ENCODE measurements at regions not wholly inside any gene's neighbourhood (a gene's known extent, or its start where the extent isn't known, plus 50 kb on each side); places are given as distances from the start of the nearest gene placed in this dataset.

DNA sequence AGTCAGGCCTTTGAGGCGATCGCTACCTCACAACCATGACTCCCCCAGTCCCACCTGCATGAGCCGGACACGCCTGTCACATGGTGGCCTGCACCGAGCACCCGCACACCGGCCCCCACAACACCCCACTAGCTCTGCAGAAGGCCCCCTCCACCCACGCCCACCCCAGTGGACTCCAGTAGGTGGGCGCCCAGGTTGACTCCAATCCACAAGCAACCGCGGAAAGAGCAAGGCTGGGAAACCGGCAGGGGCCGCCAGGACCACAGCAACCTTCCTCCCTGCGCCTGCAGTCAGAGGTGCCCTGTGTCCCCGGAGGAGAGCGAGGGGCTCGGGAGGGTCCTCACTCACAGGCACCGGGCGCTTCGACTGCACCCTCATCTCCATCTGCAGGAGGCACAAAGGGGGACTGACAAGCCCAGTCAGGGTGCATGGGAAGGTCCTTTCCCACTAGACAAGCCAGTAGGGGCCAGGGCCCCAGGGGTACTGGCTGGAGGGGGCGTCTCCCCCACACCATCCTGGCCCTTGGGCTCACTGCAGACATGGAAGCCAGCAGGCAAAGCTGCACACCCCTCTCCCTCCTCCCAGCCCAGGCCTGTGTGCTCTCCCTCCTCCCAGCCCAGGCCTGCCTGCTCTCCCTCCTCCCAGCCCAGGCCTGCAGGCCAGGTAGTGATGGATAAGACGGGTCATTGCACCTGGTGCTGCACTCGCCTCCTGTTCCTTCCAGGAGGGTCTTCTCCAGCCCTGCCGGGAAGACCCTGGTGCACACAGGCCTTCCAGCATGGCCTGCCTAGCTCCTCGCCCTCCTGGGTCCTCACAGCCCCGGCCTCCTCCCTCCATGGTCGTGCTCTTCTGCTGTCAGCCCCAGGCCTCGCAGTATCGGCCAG lies 137.2 kb downstream of the DLL1 start:
- H3K27ac ChIP-seq (ENCODE audit: insufficient read depth, low read length, poor library complexity, severe bottlenecking), result no peak overlapping the region
- DNase-seq, result no peak
- no peaks in the 10 kb centered on the region for H3K9me3 ChIP-seq (ENCODE audit: control insufficient read depth, low read length)
- H3K4me1 ChIP-seq (ENCODE audit: control insufficient read depth, insufficient read depth, low read length, poor library complexity, severe bottlenecking), result peaks cover 2% of the 10 kb centered on the region
- no peaks in the 10 kb centered on the region for H3K27me3 ChIP-seq (replicated peaks; ENCODE audit: control insufficient read depth, insufficient read depth, low read length, poor library complexity, severe bottlenecking)
- H3K4me3 ChIP-seq (ENCODE audit: insufficient read depth, low read depth, low read length, poor library complexity, severe bottlenecking), result no peak overlapping the region
- no peaks in the 10 kb centered on the region for H3K36me3 ChIP-seq (ENCODE audit: control insufficient read depth, insufficient read depth, low read length)

GRCh38 chr6:170152989-170153388 lies 137.9 kb downstream of the DLL1 start:
- H3K27me3 ChIP-seq (replicated peaks; ENCODE audit: control insufficient read depth, insufficient read depth, low read length, poor library complexity, severe bottlenecking), result no peaks in the 10 kb centered on the region
- no peaks in the 10 kb centered on the region for H3K9me3 ChIP-seq (ENCODE audit: control insufficient read depth, low read length)
- H3K4me3 ChIP-seq (ENCODE audit: insufficient read depth, low read depth, low read length, poor library complexity, severe bottlenecking), result no peak overlapping the region
- DNase-seq, result no peak
- no peaks in the 10 kb centered on the region for H3K36me3 ChIP-seq (ENCODE audit: control insufficient read depth, insufficient read depth, low read length)
- peaks cover 4% of the 10 kb centered on the region for H3K4me1 ChIP-seq (ENCODE audit: control insufficient read depth, insufficient read depth, low read length, poor library complexity, severe bottlenecking)
- no peak overlapping the region for H3K27ac ChIP-seq (ENCODE audit: insufficient read depth, low read length, poor library complexity, severe bottlenecking)

DNA sequence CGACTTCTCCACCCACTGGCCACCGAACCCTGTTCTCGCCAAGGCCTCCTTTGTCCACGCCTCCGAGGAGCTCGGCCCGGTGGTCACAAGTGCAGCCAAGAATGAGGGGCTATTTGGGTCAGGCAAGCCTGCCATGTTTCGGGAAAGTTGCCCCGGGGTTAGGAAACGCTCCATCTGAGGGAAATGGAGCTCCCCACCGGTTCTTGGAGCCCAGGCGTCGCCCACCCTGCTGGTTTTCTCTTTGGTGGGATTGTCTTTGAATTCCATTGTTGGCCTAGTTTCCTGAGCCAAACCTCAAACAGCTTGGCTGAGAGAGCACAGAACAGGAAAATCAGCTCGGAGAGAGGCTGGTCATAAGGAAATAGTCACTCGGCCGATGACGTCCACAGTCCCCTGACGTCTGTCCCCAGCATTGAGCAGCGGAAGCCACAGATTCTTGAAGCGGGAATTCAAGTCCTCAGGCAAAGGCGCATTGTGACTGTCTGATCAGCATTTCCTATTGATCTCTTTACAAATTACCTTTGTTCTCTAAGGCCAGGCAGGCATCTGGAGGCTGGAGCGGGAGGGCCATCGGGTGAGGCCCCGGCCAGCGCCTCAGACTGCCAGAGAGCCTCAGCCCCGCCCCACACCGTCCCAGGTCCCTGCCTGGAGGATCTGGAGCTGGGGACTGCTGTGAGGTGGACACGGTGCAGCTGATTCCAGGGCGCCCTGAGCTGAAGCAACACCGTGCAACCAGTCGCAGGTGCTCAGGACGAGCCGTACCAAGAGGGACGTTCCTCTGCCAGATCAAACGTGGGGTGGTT lies 138.6 kb downstream of the DLL1 start:
- no peaks in the 10 kb centered on the region for H3K9me3 ChIP-seq (ENCODE audit: control insufficient read depth, low read length)
- H3K27ac ChIP-seq (ENCODE audit: insufficient read depth, low read length, poor library complexity, severe bottlenecking), result no peak overlapping the region
- H3K4me1 ChIP-seq (ENCODE audit: control insufficient read depth, insufficient read depth, low read length, poor library complexity, severe bottlenecking), result peaks cover 7% of the 10 kb centered on the region
- H3K27me3 ChIP-seq (replicated peaks; ENCODE audit: control insufficient read depth, insufficient read depth, low read length, poor library complexity, severe bottlenecking), result no peaks in the 10 kb centered on the region
- no peaks in the 10 kb centered on the region for H3K36me3 ChIP-seq (ENCODE audit: control insufficient read depth, insufficient read depth, low read length)
- no peak overlapping the region for H3K4me3 ChIP-seq (ENCODE audit: insufficient read depth, low read depth, low read length, poor library complexity, severe bottlenecking)
- DNase-seq, result no peak

DNA sequence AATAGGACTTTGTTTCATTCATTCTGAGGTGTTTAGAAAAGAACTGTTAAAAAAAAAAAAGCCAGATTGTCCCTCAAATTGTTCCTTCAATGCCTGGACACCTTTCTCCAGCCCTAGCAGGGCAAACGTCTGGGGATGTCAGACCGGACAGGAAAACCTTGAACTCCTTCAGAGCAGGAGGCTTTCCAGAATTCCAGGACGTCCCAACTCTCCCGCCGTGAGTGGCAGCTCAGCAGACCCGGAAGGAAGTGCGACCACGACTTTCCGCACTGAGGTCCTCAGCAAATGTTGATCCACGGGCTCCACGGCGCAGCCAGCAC lies 139.1 kb downstream of the DLL1 start:
- no peak overlapping the region for H3K4me3 ChIP-seq (ENCODE audit: insufficient read depth, low read depth, low read length, poor library complexity, severe bottlenecking)
- no peaks in the 10 kb centered on the region for H3K36me3 ChIP-seq (ENCODE audit: control insufficient read depth, insufficient read depth, low read length)
- H3K4me1 ChIP-seq (ENCODE audit: control insufficient read depth, insufficient read depth, low read length, poor library complexity, severe bottlenecking), result peaks cover 7% of the 10 kb centered on the region
- H3K27me3 ChIP-seq (replicated peaks; ENCODE audit: control insufficient read depth, insufficient read depth, low read length, poor library complexity, severe bottlenecking), result no peaks in the 10 kb centered on the region
- no peak for DNase-seq
- H3K9me3 ChIP-seq (ENCODE audit: control insufficient read depth, low read length), result no peaks in the 10 kb centered on the region
- H3K27ac ChIP-seq (ENCODE audit: insufficient read depth, low read length, poor library complexity, severe bottlenecking), result no peak overlapping the region

DNA sequence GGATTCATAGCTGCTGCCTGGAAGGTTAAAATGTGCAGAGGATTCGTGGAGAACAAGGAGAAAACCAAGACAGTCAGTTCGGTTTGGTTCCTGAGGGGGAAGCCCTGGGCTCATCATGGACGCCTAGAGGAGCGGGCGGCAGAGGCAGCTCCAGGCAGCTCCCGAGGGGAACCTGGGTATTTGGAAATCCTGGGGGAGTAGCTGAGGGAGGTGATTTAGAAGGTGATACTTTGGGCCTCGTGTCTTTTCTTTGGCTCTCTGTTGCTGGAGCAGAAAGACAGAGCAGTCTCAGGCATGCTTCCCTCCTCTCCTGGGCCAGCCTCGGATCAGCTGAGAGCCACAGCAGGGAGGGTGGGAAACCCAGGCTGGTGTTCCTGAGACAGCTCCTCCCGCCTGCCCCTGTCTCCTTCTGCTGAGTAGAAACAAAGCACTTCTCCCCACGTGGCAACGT lies 139.5 kb downstream of the DLL1 start:
- no peaks in the 10 kb centered on the region for H3K36me3 ChIP-seq (ENCODE audit: control insufficient read depth, insufficient read depth, low read length)
- no peak overlapping the region for H3K27ac ChIP-seq (ENCODE audit: insufficient read depth, low read length, poor library complexity, severe bottlenecking)
- no peak overlapping the region for H3K4me3 ChIP-seq (ENCODE audit: insufficient read depth, low read depth, low read length, poor library complexity, severe bottlenecking)
- no peaks in the 10 kb centered on the region for H3K27me3 ChIP-seq (replicated peaks; ENCODE audit: control insufficient read depth, insufficient read depth, low read length, poor library complexity, severe bottlenecking)
- no peaks in the 10 kb centered on the region for H3K9me3 ChIP-seq (ENCODE audit: control insufficient read depth, low read length)
- peaks cover 7% of the 10 kb centered on the region for H3K4me1 ChIP-seq (ENCODE audit: control insufficient read depth, insufficient read depth, low read length, poor library complexity, severe bottlenecking)
- no peak for DNase-seq

DNA sequence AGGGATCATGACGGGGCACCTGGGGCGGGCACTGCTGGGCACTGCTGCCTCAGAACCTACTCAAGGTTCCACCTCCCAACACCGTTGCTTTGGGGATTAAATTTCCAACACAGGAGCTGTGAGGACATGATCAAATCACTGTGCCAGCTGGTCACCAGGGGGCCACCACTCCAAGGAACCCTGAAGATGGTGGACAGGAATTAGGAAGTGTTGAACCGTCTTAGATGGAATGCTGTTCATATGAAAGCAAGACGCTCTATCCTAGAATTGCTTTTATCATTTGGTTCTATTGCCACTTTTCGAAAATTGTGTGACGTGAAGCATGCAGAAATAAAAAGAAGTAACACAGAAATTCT lies 140.3 kb downstream of the DLL1 start:
- peaks cover 7% of the 10 kb centered on the region for H3K4me1 ChIP-seq (ENCODE audit: control insufficient read depth, insufficient read depth, low read length, poor library complexity, severe bottlenecking)
- no peaks in the 10 kb centered on the region for H3K36me3 ChIP-seq (ENCODE audit: control insufficient read depth, insufficient read depth, low read length)
- no peaks in the 10 kb centered on the region for H3K27me3 ChIP-seq (replicated peaks; ENCODE audit: control insufficient read depth, insufficient read depth, low read length, poor library complexity, severe bottlenecking)
- no peak for DNase-seq
- no peaks in the 10 kb centered on the region for H3K9me3 ChIP-seq (ENCODE audit: control insufficient read depth, low read length)
- no peak overlapping the region for H3K27ac ChIP-seq (ENCODE audit: insufficient read depth, low read length, poor library complexity, severe bottlenecking)
- H3K4me3 ChIP-seq (ENCODE audit: insufficient read depth, low read depth, low read length, poor library complexity, severe bottlenecking), result no peak overlapping the region

DNA sequence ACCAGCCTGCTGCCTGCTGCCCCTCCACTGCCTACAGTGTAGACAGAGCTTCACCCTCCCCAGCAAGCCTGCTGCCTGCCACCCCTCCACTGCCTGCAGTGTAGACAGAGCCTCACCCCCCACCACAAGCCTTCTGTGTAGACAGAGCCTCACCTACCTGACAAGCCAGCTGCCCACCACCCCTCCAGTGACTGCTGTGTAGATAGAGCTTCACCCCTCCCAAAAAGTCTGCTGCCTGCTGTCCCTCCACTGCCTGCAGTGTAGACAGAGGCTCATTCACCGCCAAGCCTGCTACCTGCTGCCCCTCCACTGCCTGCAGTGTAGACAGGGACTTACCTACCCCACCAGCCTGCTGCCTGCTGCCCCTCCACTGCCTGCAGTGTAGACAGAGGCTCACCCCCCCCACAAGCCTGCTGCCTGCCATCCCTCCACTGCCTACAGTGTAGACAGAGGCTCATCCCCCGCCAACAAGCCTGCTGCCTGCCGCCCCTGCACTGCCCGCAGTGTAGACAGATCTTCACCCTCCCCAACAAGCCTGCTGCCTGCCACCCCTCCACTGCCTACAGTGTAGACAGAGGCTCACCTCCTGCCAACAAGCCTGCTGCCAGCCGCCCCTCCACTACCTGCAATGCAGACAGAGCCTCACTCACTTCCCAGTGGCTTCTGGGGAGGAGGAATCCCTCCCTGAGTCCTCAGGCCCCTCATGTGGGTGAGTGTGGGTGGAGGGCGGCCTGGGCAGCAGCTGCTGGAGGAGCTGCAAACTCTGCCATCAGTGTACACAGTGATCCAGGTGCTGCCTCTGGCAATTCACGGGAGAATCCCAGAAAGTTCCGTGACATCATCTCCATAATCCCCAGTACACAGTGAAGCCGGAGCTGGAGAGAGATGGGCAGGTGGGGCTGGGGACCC lies 140.9 kb downstream of the DLL1 start:
- no peak overlapping the region for H3K4me3 ChIP-seq (ENCODE audit: insufficient read depth, low read depth, low read length, poor library complexity, severe bottlenecking)
- no peaks in the 10 kb centered on the region for H3K9me3 ChIP-seq (ENCODE audit: control insufficient read depth, low read length)
- DNase-seq, result no peak
- peaks cover 7% of the 10 kb centered on the region for H3K4me1 ChIP-seq (ENCODE audit: control insufficient read depth, insufficient read depth, low read length, poor library complexity, severe bottlenecking)
- no peaks in the 10 kb centered on the region for H3K27me3 ChIP-seq (replicated peaks; ENCODE audit: control insufficient read depth, insufficient read depth, low read length, poor library complexity, severe bottlenecking)
- no peak overlapping the region for H3K27ac ChIP-seq (ENCODE audit: insufficient read depth, low read length, poor library complexity, severe bottlenecking)
- H3K36me3 ChIP-seq (ENCODE audit: control insufficient read depth, insufficient read depth, low read length), result no peaks in the 10 kb centered on the region

DNA sequence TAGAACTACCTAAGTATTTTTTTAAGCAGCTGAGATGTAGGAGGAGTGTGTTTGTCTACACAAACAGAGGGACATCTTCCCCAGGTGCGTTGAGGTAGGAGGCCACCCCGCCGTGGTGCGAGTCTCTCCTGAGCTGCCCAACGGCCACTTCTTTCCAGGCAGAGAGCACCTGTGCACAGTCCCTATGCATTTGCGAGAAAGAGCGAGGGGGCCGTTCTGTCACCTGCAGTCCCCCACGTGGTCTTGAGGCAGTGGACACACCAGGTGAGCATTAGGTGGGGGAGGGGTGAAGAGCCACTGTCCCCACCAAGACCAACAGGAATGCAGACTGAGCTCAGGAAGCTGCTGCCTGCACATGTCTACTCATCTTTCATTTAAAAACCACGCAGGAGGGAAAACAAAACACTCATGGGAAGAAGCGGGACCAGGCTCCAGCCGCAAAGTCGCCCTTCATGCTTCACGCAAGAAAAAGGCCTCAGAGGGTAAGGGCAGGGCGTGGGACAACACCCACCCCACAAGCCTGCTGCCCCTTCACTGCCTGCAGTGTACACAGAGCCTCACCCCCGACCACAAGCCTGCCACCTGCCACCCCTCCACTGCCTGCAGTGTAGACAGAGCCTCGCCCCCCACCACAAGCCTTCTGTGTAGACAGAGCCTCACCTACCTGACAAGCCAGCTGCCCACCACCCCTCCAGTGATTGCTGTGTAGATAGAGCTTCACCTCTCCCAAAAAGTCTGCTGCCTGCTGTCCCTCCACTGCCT lies 142.0 kb downstream of the DLL1 start:
- no peak overlapping the region for H3K27ac ChIP-seq (ENCODE audit: insufficient read depth, low read length, poor library complexity, severe bottlenecking)
- no peak overlapping the region for H3K4me3 ChIP-seq (ENCODE audit: insufficient read depth, low read depth, low read length, poor library complexity, severe bottlenecking)
- H3K4me1 ChIP-seq (ENCODE audit: control insufficient read depth, insufficient read depth, low read length, poor library complexity, severe bottlenecking), result peaks cover 7% of the 10 kb centered on the region
- no peaks in the 10 kb centered on the region for H3K9me3 ChIP-seq (ENCODE audit: control insufficient read depth, low read length)
- H3K36me3 ChIP-seq (ENCODE audit: control insufficient read depth, insufficient read depth, low read length), result no peaks in the 10 kb centered on the region
- H3K27me3 ChIP-seq (replicated peaks; ENCODE audit: control insufficient read depth, insufficient read depth, low read length, poor library complexity, severe bottlenecking), result no peaks in the 10 kb centered on the region
- no peak for DNase-seq

Measured in effector memory CD4-positive, alpha-beta T cell (primary cell).